ENCODE measurements at regions not wholly inside any gene's neighbourhood (a gene's known extent, or its start where the extent isn't known, plus 50 kb on each side); places are given as distances from the start of the nearest gene placed in this dataset.

GRCh38 chr21:43303275-43304178, 123.4 kb downstream of the SIK1 start:
- intact Hi-C loops (cut with DNase I; ENCODE audit: low total_unique reads) = no loop called here
- Histone ChIP-seq H3K9me3 (no peaks in the 10 kb centered on the region), H3K36me3 (ENCODE audit: low read depth, missing control alignments) (no peaks in the 10 kb centered on the region), H3K4me1 (no peaks in the 10 kb centered on the region), H3K27ac (no peak overlapping the region), H3K4me3 (no peak overlapping the region), H3K27me3 (no peaks in the 10 kb centered on the region)
- no peak for DNase-seq
- WGBS, 2 donors = 75 to 83% methylated on average over 24 to 29 of the region's 29 CpGs
- no peak for TF ChIP-seq CTCF (IDR thresholded peaks at IDR 0.05)
- TF ChIP-seq POLR2A (IDR thresholded peaks at IDR 0.05) = no peak

- no peaks in the 10 kb centered on the region for H3K36me3 ChIP-seq (ENCODE audit: low read depth, missing control alignments)
Measured at GRCh38 chr21:43302769-43303168, 124.2 kb downstream of the SIK1 start.

GRCh38 chr21:43302062-43302700, 124.8 kb downstream of the SIK1 start:
- no peak overlapping the region for H3K27ac ChIP-seq
- intact Hi-C loops (cut with DNase I; ENCODE audit: low total_unique reads) = no loop called here
- no peak for DNase-seq
- TF ChIP-seq CTCF (IDR thresholded peaks at IDR 0.05) (no peak), POLR2A (IDR thresholded peaks at IDR 0.05) (no peak)
- H3K36me3 ChIP-seq (ENCODE audit: low read depth, missing control alignments) = no peaks in the 10 kb centered on the region
- H3K4me3 ChIP-seq = no peak overlapping the region
- WGBS, 2 donors = 94 to 96% methylated on average over 19 to 23 of the region's 23 CpGs
- H3K27me3 ChIP-seq = no peaks in the 10 kb centered on the region
- H3K9me3 ChIP-seq = no peaks in the 10 kb centered on the region
- no peaks in the 10 kb centered on the region for H3K4me1 ChIP-seq

More at GRCh38 chr21:43302769-43303168, 124.2 kb downstream of the SIK1 start:
- no peak for DNase-seq
- WGBS, 2 donors = 73 to 93% methylated on average over 6 to 14 of the region's 14 CpGs
- Histone ChIP-seq H3K9me3 (no peaks in the 10 kb centered on the region), H3K27ac (no peak overlapping the region), H3K4me3 (no peak overlapping the region), H3K4me1 (no peaks in the 10 kb centered on the region), H3K27me3 (no peaks in the 10 kb centered on the region)
- TF ChIP-seq CTCF (IDR thresholded peaks at IDR 0.05) (no peak), POLR2A (IDR thresholded peaks at IDR 0.05) (no peak)
- intact Hi-C loops (cut with DNase I; ENCODE audit: low total_unique reads) = no loop called here

- TF ChIP-seq POLR2A (IDR thresholded peaks at IDR 0.05) (no peak), CTCF (IDR thresholded peaks at IDR 0.05) (no peak)
- no peak for DNase-seq
- H3K27ac ChIP-seq = no peak overlapping the region
- WGBS, 2 donors = 92 to 94% methylated on average over 13 to 19 of the region's 19 CpGs
- no peaks in the 10 kb centered on the region for H3K27me3 ChIP-seq
- H3K36me3 ChIP-seq (ENCODE audit: low read depth, missing control alignments) = no peaks in the 10 kb centered on the region
- H3K9me3 ChIP-seq = no peaks in the 10 kb centered on the region
- no peak overlapping the region for H3K4me3 ChIP-seq
- no peaks in the 10 kb centered on the region for H3K4me1 ChIP-seq
- intact Hi-C loops (cut with DNase I; ENCODE audit: low total_unique reads) = no loop called here
Measured at GRCh38 chr21:43301409-43302061, 125.4 kb downstream of the SIK1 start.
